K562 (cell line): ENCODE measurements at regions not wholly inside any gene's neighbourhood (a gene's known extent, or its start where the extent isn't known, plus 50 kb on each side); places are given as distances from the start of the nearest gene placed in this dataset.

ENCODE experiments used
- ATAC-seq: fragments of 200-7000 bp; cut with Tn5 transposase; 3 replicates; pipeline ENCODE4 v1.9.1; 2020; ENCODE audit warnings: moderate library complexity
- BruUV-seq: library from RNA; stranded (reverse); fragments of 400-500 nt; replicated peaks from 2 replicates; lab custom pipeline; 2021; lab: Mats Ljungman, UMichigan
- CTCF ChIA-PET: fragments of 300-600 bp; formaldehyde crosslinking; extraction: SDS; loops from one replicate; lab custom pipeline; 2021; ENCODE audit warnings: low intra/inter-chr PET ratio; lab: Yijun Ruan, JAX
- POLR2A ChIA-PET: fragments of 300-600, 350-650 bp; sonication (Branson Sonifier 250); formaldehyde crosslinking; extraction: SDS; loops from one replicate; lab custom pipeline; 2021; ENCODE audit warnings: antibody characterized with exemption, inconsistent platforms; lab: Yijun Ruan, JAX
- DNase-seq, 4 experiments: peaks; one replicate each; pipeline versions ENCODE4 v3.0.0 to v3.0.0-alpha.2; 2011 to 2018; ENCODE audit warnings: low spot score in 3 of 4, mixed read lengths in 3 of 4; ENCODE audit errors: extremely low read depth in 1 of 4
- FAIRE-seq: peaks from 2 replicates; lab custom pipeline; 2011; peaks lifted over from hg19 to GRCh38; lab: Jason Lieb, UNC
- H2AFZ ChIP-seq: 2 replicates; pipeline ENCODE4 v1.6.0; 2011; ENCODE audit warnings: low read depth, low read length, control low read depth, inconsistent platforms
- H3K27ac ChIP-seq: fragments of 200-600 bp; 3 replicates; pipeline ENCODE4 v1.8.0; 2011; ENCODE audit warnings: low read depth, mild to moderate bottlenecking, control low read depth, inconsistent platforms, low read length, moderate library complexity, mixed read lengths; ENCODE audit errors: extremely low read depth
- H3K27me3 ChIP-seq, 2 experiments: fragments of 300-600 bp in 1 of 2; 2 replicates in 1 of 2; 3 replicates in 1 of 2; pipeline versions ENCODE4 v1.6.0 to v1.8.0; 2011; ENCODE audit warnings: inconsistent platforms in 2 of 2, low read length in 2 of 2, mild to moderate bottlenecking in 1 of 2, mixed read lengths in 1 of 2, moderate library complexity in 1 of 2; ENCODE audit not compliant: control insufficient read depth in 2 of 2, insufficient read depth in 2 of 2
- H3K36me3 ChIP-seq: fragments of 300-600 bp; 3 replicates; pipeline ENCODE4 v1.8.0; 2011; ENCODE audit warnings: mild to moderate bottlenecking, low read length, inconsistent platforms; ENCODE audit not compliant: control insufficient read depth, insufficient read depth
- H3K4me1 ChIP-seq, 2 experiments: fragments of 200-600 bp in 1 of 2; replicated peaks in 1 of 2; 2 replicates in 1 of 2; 3 replicates in 1 of 2; pipeline versions ENCODE4 v1.5.1 to v1.8.0; 2011; ENCODE audit warnings: inconsistent platforms in 2 of 2, low read length in 2 of 2, mild to moderate bottlenecking in 1 of 2, mixed read lengths in 1 of 2, moderate library complexity in 1 of 2; ENCODE audit not compliant: control insufficient read depth in 2 of 2, insufficient read depth in 2 of 2
- H3K4me2 ChIP-seq: 2 replicates; pipeline ENCODE4 v1.6.1; 2011; ENCODE audit warnings: low read length, control low read depth, inconsistent platforms, mixed read lengths; ENCODE audit not compliant: insufficient read depth
- H3K4me3 ChIP-seq: fragments of 200-600 bp; sonication (generic), shearing (Covaris generic); 2 replicates; pipeline ENCODE4 v1.5.1; 2016; ENCODE audit warnings: control low read depth, inconsistent platforms
- H3K79me2 ChIP-seq: fragments of 200-600 bp; 3 replicates; pipeline ENCODE4 v1.8.0; 2011; ENCODE audit warnings: low read length, inconsistent platforms; ENCODE audit not compliant: control insufficient read depth, insufficient read depth
- H3K9ac ChIP-seq, 2 experiments: 2 replicates each; pipeline versions ENCODE4 v1.6.0 to v1.6.1; 2011; ENCODE audit warnings: low read depth in 2 of 2, low read length in 2 of 2, control low read depth in 1 of 2, inconsistent platforms in 1 of 2, mild to moderate bottlenecking in 1 of 2, mixed read lengths in 1 of 2; ENCODE audit not compliant: insufficient read depth in 1 of 2
- H3K9me1 ChIP-seq: one replicate; pipeline ENCODE4 v1.6.0; 2011; ENCODE audit warnings: inconsistent platforms, mild to moderate bottlenecking, low read length, moderate library complexity; ENCODE audit not compliant: control insufficient read depth, insufficient read depth
- H3K9me3 ChIP-seq: replicated peaks from 2 replicates; pipeline ENCODE4 v1.5.1; 2011; ENCODE audit warnings: low read depth, low read length, inconsistent platforms; ENCODE audit not compliant: control insufficient read depth, insufficient read depth
- H4K20me1 ChIP-seq: replicated peaks from 2 replicates; pipeline ENCODE4 v1.6.1; 2011; ENCODE audit warnings: low read length, inconsistent platforms, mixed read lengths; ENCODE audit not compliant: control insufficient read depth, insufficient read depth
- CCAR2 ChIP-seq: fragments of 200-400 bp; formaldehyde crosslinking; IDR thresholded peaks from 2 replicates; pipeline ENCODE4 v1.6.1; 2017; ENCODE audit warnings: mild to moderate bottlenecking, low read depth, low read length
- HDAC8 ChIP-seq: fragments of 450-650 bp; IDR thresholded peaks from 2 replicates; pipeline ENCODE4 v1.6.1; 2016; ENCODE audit warnings: mild to moderate bottlenecking, missing genetic modification characterization, moderate library complexity, missing compliant biosample characterization
- HNRNPLL ChIP-seq: fragments of 200-400 bp; formaldehyde crosslinking; IDR thresholded peaks from 2 replicates; pipeline ENCODE4 v1.6.1; 2017; ENCODE audit warnings: low read length, low read depth, mild to moderate bottlenecking; ENCODE audit not compliant: poor library complexity, severe bottlenecking
- KLF13 ChIP-seq: fragments of 450-650 bp; IDR thresholded peaks from 2 replicates; pipeline ENCODE4 v1.6.1; 2016; ENCODE audit warnings: missing genetic modification characterization, low read depth, mild to moderate bottlenecking, missing compliant biosample characterization, moderate library complexity, borderline replicate concordance
- MNT ChIP-seq, 2 experiments: fragments of 450-650 bp; conservative IDR thresholded peaks; 2 replicates each; pipeline ENCODE4 v1.6.1; 2017; ENCODE audit warnings: mild to moderate bottlenecking in 2 of 2, moderate library complexity in 2 of 2
- RERE ChIP-seq: sonication (generic); formaldehyde crosslinking; IDR thresholded peaks from 2 replicates; pipeline ENCODE4 v1.8.0; 2023; ENCODE audit warnings: missing genetic modification reagents, mild to moderate bottlenecking, borderline replicate concordance
- RHOXF2B ChIP-seq: fragments of 250-450 bp; sonication (Bioruptor Pico); conservative IDR thresholded peaks from 2 replicates; pipeline ENCODE4 v1.5.1; 2021
- SNIP1 ChIP-seq: fragments of 450-650 bp; IDR thresholded peaks from 2 replicates; pipeline ENCODE4 v1.7.1; 2017; ENCODE audit warnings: low read depth, mild to moderate bottlenecking
- XRCC4 ChIP-seq: IDR thresholded peaks from one replicate; pipeline ENCODE4 v1.6.1; 2011; ENCODE audit not compliant: insufficient read depth, insufficient read length; ENCODE audit errors: extremely low read depth
- ZBTB9 ChIP-seq: fragments of 450-650 bp; formaldehyde crosslinking; IDR thresholded peaks from 2 replicates; pipeline ENCODE4 v1.4.0; 2020; ENCODE audit warnings: mild to moderate bottlenecking, moderate library complexity
- ZNF277 ChIP-seq: fragments of 250-450 bp; sonication (Bioruptor Pico); IDR thresholded peaks from 2 replicates; pipeline ENCODE4 v1.8.0; 2022; ENCODE audit warnings: inconsistent platforms, mild to moderate bottlenecking, moderate library complexity, borderline replicate concordance
- WGBS: fragments of 100-300 bp; shearing (Covaris generic); methylation state at CpG from one replicate; pipeline ENCODE4 v1.1.6; 2016; ENCODE audit warnings: low coverage, mixed read lengths; ENCODE audit not compliant: insufficient coverage; ENCODE audit errors: missing lambda C conversion rate; 5-methylcytosine and 5-hydroxymethylcytosine counted together
- in situ Hi-C: fragments of 300-500 bp; cut with MboI; formaldehyde crosslinking; loops from 4 replicates; pipeline ENCODE4 v1.15.0; 2018; ENCODE audit warnings: inconsistent platforms, mixed read lengths
- intact Hi-C: fragments of 100-400 bp; cut with micrococcal nuclease; formaldehyde crosslinking; loops from 2 replicates; pipeline ENCODE4 v1.14.2; 2022

- Histone ChIP-seq H3K79me2 (no peaks in the 10 kb centered on the region), H3K4me3 (no peak overlapping the region), H3K9ac (no peak overlapping the region), H3K27ac (no peak overlapping the region), H2AFZ (no peak overlapping the region), H3K9me3 (no peaks in the 10 kb centered on the region), H3K36me3 (no peaks in the 10 kb centered on the region), H3K9me1 (no peaks in the 10 kb centered on the region), H4K20me1 (no peaks in the 10 kb centered on the region), H3K4me1 (no peaks in the 10 kb centered on the region), H3K27me3 (no peaks in the 10 kb centered on the region), H3K4me2 (no peak overlapping the region)
- TF ChIP-seq RHOXF2B (CRISPR knock-in tag) (no peak), CCAR2 (no peak), RERE (CRISPR knock-in tag) (no peak), KLF13 (tag) (no peak), ZBTB9 (CRISPR knock-in tag) (no peak), ZNF277 (CRISPR knock-in tag) (no peak), MNT (conservative IDR thresholded peaks at IDR 0.05) (no peak), HDAC8 (tag) (no peak), XRCC4 (no peak), HNRNPLL (no peak), SNIP1 (no peak)
- BruUV-seq, result no TSS peak
- ChIA-PET CTCF (no interaction called here), POLR2A (no interaction called here)
- no peak for ATAC-seq
- DNase-seq, result no peak
- FAIRE-seq, result no peak
- in situ Hi-C loops (no loop called here), intact Hi-C loops (no loop called here)
- WGBS, result 0% methylated on average over 1 of the region's 1 CpG
These were observed 145.0 kb downstream of the CCER1 start for GRCh38 chr12:90809940-90810339.
